GM19467 (cell line): ENCODE measurements at regions not wholly inside any gene's neighbourhood (a gene's known extent, or its start where the extent isn't known, plus 50 kb on each side); places are given as distances from the start of the nearest gene placed in this dataset.
"Not testable (repeated sequence)": the region's sequence is repeated elsewhere in the genome, so short reads cannot be mapped to it uniquely, and the experiment has no call there.

Experiments used
- ATAC-seq: cut with Tn5 transposase; IDR thresholded peaks from one replicate; pipeline ENCODE4 v1.9.1; 2021; ENCODE audit warnings: mild to moderate bottlenecking, moderate library complexity; ENCODE audit not compliant: unreplicated experiment

DNA sequence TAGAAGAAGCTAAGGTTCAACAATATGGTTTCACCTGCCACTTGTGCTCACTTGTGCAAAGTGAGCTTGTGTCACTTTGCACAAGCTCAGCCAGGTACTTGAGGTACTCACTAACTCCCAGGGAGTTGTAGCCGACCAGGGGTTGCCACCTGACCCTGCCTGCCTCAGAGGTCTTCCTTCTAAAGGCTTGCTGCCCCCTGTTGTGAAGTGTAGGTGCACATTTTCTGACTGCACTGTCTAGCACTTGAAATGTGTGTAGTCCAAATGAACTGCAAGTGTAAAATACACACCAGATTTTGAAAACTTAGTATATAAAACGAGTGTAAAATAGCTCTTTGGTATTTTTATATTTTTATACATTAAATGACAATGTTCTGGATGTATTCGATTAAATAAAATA is 230.8 kb downstream of the DLEU7 start:
- no peak for ATAC-seq

DNA sequence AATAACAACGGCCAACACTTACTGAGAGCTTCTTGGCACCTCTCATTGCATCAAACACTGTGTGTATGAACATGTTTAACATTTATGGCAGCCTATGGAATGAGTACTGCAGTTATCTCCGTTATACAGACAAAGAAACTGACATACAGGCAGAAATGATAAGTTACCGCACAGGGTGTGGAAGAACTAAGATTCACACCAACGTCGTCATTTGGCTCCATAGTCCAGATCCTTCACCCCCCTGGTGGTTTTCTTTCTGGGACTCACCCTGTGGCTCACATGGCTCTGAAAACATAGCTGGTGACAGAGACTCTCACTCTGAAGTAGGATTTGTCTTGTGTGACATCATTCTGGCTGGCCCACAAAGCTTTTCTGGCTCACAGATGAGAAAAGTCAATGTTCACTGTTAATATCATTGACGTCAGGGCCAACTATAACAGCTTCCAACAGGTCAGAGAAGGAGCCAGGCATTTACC is 230.1 kb downstream of the DLEU7 start:
- ATAC-seq: no peak

DNA sequence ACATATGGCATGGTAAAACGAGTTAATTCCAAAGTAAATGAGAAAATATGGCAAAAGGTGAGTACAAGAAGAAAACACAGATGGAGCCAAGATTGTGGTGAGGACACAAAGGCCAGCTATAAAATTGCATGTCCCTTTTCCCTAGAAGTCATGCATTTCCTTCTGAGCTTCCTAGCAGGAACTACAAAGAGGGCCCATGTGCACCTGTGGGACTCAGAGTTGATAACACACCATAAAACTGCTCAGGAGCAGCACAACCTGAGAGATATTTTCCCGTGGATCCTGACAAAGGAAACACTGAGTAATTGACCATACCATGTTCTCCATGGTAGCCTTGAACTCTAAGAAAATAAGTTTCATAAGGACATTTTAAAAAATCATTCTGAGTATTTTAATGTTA is 228.3 kb downstream of the DLEU7 start:
- ATAC-seq: no peak

DNA sequence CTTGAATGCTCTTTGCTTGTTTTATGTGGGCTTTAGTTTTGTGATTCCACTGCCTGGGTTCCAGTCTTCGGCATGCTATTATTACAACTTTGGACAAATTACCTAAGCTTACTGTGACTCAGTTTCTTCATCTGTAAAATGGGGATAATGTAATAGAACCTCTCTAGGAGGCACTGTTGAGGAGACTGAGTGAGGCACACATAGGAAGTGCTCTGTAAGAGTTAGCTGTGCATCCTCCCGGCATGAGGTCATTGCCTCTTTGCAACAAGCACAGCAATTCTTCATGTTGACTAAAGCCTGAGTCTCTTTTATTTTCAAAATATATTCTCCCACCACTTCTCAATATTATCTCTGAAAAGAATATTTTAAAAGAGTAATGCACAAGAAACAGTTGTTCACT is 227.4 kb downstream of the DLEU7 start:
- ATAC-seq: no peak

DNA sequence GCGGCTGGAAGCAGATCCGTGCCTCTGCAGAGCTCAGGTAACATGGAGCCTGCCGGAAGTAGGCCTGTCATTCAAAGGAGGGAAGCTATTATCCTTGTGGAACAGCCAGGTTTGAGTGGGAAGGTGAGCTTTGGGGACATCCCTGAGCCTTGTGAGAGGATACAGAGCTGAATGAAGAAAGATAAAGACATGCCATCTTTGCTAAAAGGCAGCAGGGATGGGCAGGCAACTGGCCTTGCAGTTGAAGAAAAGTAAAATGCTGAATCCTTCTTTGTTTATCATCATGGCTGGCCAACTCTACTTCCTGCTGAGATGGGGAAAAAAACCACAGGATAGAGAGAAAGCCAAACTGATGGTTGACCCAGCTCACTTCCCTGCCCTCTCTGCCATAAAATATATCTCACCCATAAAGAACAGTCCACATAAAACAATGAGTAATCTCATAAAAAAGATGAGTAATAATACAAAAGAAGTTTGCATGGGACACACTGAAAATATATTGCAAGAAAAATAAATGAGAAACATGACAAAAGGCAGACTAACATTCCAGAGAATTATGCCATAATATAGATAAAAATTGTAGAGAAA is 226.3 kb downstream of the DLEU7 start:
- no peak for ATAC-seq

DNA sequence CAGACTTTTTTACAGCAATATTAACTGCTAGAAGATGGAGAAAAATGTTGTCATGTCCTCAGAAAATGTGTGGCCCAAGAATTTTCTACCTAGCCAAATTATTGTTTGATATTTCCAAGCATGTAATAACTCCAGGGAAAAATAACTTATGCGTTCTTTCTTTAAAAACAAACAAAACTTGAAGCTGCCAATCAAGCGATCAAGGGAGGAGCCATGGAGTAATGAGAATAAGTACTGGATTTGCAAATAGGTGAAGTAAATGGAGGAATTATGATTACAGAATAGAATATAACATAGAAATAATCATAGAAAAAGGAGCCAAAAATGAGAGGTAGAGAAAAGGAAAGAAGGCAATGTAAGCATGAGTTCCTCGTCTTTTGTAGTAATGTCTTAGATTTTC is 225.3 kb downstream of the DLEU7 start:
- ATAC-seq: no peak

DNA sequence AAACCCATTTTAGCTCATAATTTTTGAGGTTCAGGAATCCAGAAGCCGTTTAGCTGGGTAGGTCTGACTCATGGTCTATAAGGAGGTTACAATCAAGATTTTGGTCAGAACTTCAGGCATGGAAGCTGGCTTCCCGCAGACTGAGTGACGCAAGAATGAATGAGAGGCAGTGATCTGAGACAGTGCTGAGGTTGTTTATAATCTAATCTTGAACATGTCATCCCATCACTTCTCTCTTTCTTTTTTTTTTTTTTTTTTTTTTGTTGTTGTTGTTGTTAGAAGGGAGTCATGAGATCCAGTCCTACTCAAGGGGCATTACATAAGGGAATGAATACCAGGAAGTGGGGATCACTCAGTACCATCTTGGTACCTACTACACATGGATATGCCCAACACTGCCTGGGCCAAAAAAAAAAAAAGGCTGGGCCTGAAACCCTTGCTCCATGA is 217.4 kb downstream of the DLEU7 start:
- ATAC-seq: no peak

DNA sequence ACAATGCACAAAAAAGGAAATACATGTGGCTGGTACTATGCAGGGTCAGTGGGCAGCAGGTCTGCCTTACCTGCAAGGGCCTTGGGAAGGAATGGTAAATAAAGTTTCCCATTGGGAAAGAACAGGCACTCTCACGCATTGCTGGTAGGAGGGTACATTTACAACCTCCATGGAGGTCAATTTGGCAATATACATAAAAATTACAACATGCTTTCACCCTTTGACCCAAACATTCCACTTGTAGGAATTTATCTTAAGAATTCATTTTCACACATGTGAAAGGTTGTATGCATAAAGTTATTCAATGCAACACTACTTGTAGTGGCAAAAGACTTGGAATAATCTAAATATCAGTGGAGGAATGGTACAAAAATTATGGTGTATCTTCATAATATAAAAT is 216.4 kb downstream of the DLEU7 start:
- no peak for ATAC-seq

DNA sequence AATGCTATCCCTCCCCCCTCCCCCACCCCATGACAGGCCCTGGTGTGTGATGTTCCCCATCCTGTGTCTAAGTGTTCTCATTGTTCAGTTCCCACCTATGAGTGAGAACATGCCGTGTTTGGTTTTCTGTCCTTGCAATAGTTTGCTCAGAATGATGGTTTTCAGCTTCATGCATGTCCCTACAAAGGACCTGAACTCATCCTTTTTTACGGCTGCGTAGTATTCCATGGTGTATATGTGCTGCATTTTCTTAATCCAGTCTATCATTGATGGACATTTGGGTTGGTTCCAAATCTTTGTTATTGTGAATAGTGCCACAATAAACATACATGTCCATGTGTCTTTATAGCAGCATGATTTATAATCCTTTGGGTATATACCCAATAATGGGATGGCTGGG is 215.0 kb downstream of the DLEU7 start:
- not testable (repeated sequence) for ATAC-seq

DNA sequence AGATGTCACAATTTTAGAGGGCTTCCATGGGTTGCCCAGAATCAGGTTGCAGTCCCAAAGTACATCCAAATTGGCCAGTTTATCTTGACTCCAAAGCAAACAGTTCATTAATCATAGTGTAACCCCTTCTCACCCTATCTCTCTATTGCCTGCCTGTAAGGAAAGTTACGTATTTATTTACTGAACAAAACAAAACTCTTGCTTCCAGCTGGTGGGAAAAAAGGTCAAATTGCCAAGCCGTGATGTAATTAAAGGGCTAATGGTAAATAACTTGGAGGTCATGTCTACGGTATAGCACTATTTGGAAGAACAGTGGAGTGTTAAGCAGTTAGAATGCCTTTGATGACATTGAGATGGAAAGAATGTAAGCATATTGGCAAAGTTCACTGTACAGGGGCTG is 214.0 kb downstream of the DLEU7 start:
- no peak for ATAC-seq

DNA sequence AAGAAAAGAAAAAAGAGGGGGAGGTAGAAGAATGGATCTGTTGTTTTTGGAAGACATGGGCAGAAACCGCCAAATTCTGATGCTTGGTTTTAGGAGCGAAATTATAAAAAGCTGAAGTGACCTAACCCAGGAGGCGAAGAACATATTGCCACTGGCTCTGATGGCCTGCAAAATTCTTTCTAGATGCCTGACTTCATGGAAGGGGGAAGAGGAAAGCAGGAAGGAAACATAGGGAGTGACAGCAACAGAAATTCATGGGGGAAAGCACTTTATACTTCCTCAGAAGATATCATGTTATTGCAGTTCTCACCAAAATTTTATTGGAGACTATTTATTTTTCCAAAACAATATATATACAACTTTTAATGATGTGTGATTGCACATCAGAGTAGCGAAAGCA is 213.5 kb downstream of the DLEU7 start:
- no peak for ATAC-seq

DNA sequence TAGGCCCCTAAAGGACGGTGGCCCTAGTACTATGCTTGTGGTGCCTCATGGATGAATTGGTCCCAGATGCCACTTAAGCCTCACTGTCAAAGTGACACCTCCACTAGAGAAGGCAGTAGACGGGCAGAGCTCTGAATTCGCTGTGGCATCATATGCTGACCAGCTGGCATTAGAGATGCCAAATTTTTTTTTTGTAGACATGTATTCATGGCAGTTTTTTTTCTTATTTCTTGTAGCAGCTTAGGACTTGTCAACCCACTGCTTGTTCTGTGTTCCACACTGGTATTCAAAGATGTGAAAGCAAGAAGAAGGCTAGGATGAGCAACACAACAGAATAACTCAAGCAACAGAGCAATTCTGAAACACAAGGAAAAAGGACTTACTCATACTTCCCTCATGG is 212.5 kb downstream of the DLEU7 start:
- ATAC-seq: no peak

DNA sequence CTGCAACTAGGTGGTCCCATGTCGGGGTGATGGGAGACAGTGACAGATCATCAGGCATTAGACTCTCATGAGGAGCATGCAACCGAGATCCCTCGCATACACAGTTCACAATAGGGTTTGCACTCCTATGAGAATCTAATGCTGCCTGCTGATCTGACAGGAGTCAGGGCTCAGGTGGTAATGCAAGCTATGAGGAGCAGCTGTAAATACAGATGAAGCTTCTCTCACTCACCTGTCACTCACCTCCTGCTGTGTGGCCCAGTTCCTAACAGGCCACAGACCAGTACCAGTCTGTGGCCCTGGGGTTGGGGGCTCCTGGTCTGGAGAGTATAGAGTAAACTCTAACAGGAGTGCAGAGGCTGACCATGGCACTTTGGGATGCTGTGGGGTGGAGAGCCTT is 209.2 kb downstream of the DLEU7 start:
- no peak for ATAC-seq

DNA sequence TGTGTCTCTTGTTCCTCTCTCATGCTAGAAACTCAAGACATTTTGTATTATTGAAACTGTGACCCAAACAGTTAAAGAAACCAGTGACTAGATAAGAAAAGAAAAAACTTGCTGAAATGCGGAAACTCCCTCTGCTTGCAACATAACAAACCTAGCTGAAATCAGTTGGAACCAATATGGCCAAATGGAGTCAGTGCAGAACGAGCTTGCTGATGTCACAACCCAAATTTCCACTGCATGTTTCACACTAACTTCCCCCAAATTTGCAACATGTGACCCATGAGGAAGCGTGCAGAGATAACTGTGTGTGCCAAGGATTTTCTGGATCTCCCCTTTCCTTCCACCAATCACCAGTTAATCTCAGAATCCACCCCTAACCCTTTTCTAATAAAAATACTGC is 208.0 kb downstream of the DLEU7 start:
- ATAC-seq: no peak

DNA sequence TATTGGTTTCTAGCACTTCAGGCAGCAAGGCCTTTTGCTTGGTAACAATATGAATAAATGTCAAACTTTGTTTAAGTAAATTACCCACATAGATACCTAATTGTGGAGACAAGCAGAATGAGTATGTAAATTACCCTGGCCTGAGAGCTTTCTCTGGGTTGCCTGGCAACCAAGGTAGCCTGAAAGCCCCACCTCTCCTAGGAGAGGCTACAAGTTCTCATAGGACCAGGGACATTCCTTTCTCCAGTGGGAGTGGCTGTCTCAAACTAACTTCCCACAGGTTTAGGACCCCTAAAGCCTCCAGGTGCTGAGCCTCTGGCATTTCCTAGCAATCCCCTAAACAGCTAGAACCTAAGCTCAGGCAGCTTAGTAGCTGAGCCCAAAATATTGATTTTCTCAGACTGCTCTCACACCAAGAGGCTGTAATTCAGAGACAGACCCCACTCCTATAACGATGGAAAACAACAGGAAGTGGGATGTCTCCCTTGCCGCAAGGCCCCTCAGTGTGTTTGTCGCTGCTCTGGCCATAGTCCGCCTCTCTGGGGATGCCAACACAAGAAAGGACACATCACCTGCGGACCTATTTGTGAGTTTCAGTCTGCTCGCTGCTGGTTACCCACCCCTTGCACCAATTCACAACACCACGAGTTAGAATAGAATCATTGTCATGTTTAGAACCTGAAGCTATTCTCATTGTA is 207.3 kb downstream of the DLEU7 start:
- ATAC-seq: no peak

DNA sequence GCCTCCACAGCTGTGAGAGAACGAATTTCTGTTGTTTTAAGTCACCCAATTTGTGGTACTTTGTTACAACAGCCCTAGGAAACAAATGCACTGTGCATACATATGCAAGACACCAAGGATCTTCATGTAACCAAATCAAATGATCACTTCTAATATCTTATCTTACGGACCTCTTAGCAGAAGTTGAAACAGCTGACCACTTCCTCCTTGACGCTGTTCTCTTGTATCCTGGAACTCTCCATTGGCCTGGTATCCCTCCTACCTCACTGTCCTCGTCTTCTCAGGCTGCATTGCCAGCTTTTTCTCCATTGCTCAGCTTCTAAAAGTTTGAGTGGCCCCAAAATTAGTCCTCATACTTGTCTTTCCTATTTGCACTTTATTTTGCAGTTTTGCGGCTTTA is 200.4 kb downstream of the DLEU7 start:
- no peak for ATAC-seq

DNA sequence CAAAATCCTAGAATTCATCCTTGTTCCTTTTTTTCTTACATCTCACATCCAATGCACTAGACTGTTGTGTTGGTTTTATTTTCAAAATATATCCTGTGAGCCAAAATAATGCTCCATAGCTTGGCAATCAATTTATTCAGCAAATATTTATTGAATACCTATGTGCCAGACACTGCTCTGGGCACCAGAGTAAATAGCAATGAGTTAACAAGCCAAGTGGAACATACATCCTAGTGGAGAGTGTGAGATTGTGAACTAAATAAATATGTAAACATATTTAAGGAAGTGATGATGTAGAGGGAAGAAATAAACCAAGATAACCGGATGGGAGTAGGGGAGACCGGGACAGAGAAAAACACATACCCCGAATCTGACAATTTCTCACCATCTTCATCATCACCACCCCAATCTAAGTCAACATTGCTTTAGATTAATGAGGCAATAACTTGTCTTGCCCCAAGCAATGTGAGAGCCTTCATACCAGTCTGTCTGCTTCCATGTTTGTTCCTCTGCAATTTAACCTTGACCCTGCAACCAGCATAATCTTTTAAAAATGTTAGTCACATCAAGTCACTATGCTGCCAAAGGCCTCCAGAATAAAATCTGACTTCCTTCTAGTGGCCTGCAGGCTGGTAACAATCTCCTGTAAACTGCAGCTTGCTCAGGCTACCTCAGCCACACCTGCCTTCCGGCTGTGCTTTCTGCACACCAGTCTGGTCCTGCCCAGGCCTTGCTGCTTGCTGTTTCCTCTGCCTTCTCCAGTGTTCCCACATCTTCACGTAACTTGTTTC is 199.2 kb downstream of the DLEU7 start:
- no peak for ATAC-seq

DNA sequence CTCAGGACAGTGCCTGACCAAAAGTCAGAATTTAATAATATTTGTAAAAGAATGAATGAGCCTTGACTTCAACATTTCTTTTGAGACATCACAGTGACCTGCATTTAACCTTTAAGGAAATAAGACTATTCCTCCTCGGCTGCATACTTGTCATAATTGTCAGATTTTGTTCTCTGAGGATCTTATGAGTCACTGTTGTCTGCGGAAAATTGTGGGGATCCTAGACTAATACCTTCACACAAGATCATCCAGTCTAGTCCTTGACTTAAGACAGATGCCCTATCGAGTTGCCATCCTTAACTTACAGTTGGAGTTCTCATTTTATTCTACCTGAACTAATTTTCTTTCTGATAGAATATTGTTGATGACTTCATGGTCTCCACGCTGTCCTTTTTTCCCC is 198.4 kb downstream of the DLEU7 start:
- no peak for ATAC-seq

DNA sequence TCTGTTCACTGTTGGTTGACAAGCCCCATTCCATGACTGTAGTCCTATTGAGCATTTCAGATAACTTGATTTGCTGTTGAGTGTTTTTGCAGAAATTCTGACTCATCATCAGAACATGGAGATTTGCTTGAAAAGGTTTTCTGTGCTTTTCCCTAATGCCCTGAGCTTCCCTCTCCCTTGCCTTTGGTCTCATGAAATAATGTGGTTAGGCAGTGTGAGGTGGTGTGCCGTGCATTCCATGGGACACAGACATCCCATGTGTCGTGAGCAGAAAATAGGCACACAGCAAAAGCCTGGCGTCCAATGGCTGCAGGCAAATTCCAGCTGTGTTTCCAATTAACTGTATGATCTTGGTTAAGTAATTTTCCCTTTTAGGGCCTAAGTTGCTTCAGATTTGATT is 197.4 kb downstream of the DLEU7 start:
- no peak for ATAC-seq

DNA sequence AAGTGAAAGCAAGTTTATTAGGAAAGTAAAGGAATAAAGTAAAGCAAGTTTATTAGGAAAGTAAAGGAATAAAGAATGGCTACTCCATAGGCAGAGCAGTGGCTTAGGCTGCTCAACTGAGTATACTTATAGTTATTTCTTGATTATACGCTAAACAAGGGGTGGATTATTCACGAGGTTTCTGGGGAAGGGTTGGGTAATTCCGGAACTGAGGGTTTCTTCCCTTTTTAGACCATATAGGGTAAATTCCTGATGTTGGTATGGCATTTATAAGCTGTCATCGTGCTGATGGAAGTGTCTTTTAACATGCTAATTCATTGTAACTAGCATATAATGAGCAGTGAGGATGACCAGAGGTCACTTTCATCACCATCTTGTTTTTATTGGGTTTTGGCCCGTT is 194.3 kb downstream of the DLEU7 start:
- ATAC-seq: no peak

DNA sequence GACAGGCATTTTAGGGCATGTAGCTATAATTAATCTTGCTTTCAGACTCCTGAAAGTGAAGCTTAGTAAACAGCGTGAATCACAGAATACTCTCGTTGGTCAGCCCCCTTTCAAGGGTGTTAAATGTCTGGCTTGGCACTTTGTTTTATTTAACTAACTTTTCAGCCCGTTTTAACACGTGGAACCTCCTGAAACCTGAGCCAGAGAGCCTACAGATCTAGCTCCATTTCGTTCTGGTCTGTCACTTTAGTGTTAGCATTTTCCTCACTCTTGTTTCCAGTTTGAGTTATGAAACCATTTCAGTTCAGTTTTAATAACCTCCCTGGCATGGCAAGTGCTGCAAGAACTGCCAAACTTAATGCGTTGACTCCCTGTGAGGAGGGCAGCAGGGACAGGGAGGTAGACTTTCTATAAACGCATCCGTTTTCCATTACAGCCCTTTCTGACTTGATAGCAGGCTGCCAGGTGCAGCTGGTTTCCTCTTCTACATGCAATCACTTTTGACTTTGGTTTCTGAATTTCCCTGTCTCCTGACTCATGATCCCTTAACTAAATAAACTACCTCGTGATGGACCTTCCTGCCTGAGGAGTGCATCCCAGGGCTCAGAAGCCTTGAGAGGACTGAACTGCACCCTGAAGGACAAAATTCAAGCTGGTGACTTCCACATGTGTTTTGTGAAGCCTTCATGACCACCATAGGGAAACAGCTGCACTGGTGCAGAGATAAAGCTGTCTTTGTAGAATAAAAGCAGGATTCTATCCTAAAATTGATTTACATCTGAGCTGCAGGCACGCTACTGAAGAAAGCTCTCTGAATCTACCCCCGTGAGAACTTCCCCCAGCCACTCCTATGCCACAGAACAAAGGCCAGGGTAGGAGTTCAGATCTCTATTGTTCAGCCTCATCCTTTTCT is 192.6 kb downstream of the DLEU7 start:
- ATAC-seq: no peak
